ENCODE measurements at regions not wholly inside any gene's neighbourhood (a gene's known extent, or its start where the extent isn't known, plus 50 kb on each side); places are given as distances from the start of the nearest gene placed in this dataset.
"Not testable (repeated sequence)": the region's sequence is repeated elsewhere in the genome, so short reads cannot be mapped to it uniquely, and the experiment has no call there.

DNA sequence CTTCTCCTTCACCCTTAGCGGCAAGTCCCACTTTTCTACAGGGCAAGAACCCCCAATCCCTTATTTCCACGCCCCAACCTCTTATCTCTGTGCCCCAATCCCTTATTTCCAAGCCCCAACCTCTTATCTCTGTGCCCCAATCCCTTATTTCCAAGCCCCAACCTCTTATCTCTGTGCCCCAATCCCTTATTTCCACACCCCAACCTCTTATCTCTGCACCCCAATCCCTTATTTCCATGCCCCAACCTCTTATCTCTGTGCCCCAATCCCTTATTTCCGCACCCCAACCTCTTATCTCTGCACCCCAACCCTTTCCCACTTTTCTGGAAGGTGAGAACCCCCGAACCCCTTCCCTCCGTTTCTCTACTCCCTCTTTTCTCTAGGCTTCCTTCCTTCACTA, 116.1 kb upstream of the GJE1 start:
- H3K27me3 ChIP-seq (ENCODE audit: low read depth, low read length); H3K4me1 ChIP-seq (ENCODE audit: control insufficient read depth in 1 of 2, insufficient read depth in 2 of 2, low read length in 2 of 2); H3K36me3 ChIP-seq (ENCODE audit: control insufficient read depth in 1 of 2, insufficient read depth in 2 of 2, low read length in 2 of 2); H3K9me3 ChIP-seq (ENCODE audit: control insufficient read depth in 1 of 2, low read length in 2 of 2); H3K27ac ChIP-seq (ENCODE audit: low read length); H3K4me3 ChIP-seq (ENCODE audit: low read depth in 1 of 2, low read length in 2 of 2): not testable (repeated sequence)

DNA sequence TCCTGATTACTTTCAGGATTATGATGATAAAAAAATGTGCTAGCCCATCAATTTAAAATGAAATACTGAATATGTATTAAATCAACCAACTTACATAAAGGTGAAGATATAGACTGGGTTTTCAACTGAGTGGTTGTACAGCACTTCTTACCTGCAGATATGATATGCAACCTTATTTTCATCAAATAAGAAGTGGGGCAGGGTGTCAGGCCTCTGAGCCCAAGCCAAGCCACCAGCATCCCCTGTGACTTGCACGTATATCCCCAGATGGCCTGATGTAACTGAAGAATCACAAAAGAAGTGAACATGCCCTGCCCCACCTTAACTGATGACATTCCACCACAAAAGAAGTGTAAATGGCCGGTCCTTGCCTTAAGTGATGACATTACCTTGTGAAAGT, 117.3 kb upstream of the GJE1 start:
- not testable (repeated sequence) for H3K36me3 ChIP-seq (ENCODE audit: control insufficient read depth in 1 of 2, insufficient read depth in 2 of 2, low read length in 2 of 2); H3K4me1 ChIP-seq (ENCODE audit: control insufficient read depth in 1 of 2, insufficient read depth in 2 of 2, low read length in 2 of 2); H3K27me3 ChIP-seq (ENCODE audit: low read depth, low read length); H3K4me3 ChIP-seq (ENCODE audit: low read depth in 1 of 2, low read length in 2 of 2); H3K9me3 ChIP-seq (ENCODE audit: control insufficient read depth in 1 of 2, low read length in 2 of 2); H3K27ac ChIP-seq (ENCODE audit: low read length)

DNA sequence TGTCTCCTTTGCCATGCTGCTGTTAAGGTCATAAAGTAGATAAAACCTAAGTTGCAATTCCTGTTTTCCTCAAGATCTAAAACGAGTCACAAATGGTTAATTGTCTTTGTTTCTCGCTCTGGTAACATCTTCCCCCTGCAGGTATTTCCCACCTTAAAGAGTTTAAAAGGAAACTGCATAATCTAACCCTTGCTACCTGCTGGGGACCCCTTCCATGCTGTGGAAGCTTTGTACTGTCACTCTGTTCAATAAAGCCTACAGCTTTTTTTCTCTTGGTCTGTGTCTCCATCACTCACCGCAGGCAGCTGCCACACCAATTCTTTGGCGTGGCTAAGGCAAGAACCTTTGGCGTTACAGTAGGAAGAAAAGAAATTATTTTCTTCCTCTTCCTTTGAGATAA, 117.7 kb upstream of the GJE1 start:
- H3K27ac ChIP-seq (ENCODE audit: low read length) = no peak overlapping the region
- no peaks in the 10 kb centered on the region for H3K27me3 ChIP-seq (ENCODE audit: low read depth, low read length)
- H3K36me3 ChIP-seq (ENCODE audit: control insufficient read depth in 1 of 2, insufficient read depth in 2 of 2, low read length in 2 of 2) = no peaks in the 10 kb centered on the region
- H3K4me3 ChIP-seq (ENCODE audit: low read depth in 1 of 2, low read length in 2 of 2) = no peak overlapping the region
- no peaks in the 10 kb centered on the region for H3K4me1 ChIP-seq (ENCODE audit: control insufficient read depth in 1 of 2, insufficient read depth in 2 of 2, low read length in 2 of 2)
- no peaks in the 10 kb centered on the region for H3K9me3 ChIP-seq (ENCODE audit: control insufficient read depth in 1 of 2, low read length in 2 of 2)

DNA sequence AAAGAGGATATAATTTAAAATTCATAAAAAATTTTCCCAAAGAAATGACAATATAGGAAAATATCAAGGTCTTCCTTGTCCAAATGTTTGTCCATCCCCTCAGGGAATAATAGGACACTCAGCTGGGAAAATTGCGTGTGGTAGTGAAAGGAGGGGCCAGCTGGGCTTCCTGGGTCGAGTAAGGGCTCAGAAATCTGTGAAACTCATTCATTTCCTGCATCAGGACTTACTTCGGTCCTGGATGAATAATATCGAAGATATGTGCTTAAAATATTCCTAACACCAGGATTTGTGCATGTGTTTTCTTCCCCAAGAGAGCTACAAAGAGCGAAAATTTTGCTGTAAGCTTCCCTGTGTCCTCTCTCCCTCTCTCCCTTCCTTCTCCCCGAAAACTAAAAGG, 118.2 kb upstream of the GJE1 start:
- Histone ChIP-seq H3K9me3 (ENCODE audit: control insufficient read depth in 1 of 2, low read length in 2 of 2) (no peaks in the 10 kb centered on the region), H3K36me3 (ENCODE audit: control insufficient read depth in 1 of 2, insufficient read depth in 2 of 2, low read length in 2 of 2) (no peaks in the 10 kb centered on the region), H3K4me1 (ENCODE audit: control insufficient read depth in 1 of 2, insufficient read depth in 2 of 2, low read length in 2 of 2) (no peaks in the 10 kb centered on the region), H3K27ac (ENCODE audit: low read length) (no peak overlapping the region), H3K27me3 (ENCODE audit: low read depth, low read length) (no peaks in the 10 kb centered on the region), H3K4me3 (ENCODE audit: low read depth in 1 of 2, low read length in 2 of 2) (no peak overlapping the region)

DNA sequence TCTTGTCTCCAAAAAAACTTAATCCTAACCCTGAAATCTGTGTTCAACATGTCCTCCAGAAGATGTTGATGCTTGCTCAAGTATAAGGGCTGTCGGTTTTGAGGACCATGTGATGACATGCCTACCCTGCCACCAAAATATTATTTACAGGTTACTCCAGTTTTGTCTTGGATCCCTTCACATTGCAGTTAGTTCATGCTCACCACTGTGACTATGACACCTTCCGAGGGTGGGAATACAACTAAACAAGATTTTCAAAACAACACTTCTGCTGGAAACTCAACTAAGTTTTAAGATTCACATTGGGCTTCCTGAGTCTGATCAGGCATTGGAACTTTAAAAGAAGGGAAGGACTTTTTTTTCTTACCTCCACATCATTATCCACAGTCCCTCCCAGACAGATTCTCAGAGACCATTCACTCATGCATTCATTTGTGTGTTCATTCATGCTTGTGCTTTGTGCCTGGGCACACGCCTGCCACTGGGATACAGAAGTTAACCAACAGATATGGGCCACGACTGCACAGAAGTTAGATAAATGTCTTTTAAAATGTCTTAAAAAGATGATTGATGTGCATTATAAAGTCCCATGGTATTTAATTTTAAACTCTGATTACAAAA, 118.7 kb upstream of the GJE1 start:
- Histone ChIP-seq H3K27ac (ENCODE audit: low read length) (no peak overlapping the region), H3K36me3 (ENCODE audit: control insufficient read depth in 1 of 2, insufficient read depth in 2 of 2, low read length in 2 of 2) (no peaks in the 10 kb centered on the region), H3K4me1 (ENCODE audit: control insufficient read depth in 1 of 2, insufficient read depth in 2 of 2, low read length in 2 of 2) (no peaks in the 10 kb centered on the region), H3K27me3 (ENCODE audit: low read depth, low read length) (no peaks in the 10 kb centered on the region), H3K4me3 (ENCODE audit: low read depth in 1 of 2, low read length in 2 of 2) (no peak overlapping the region), H3K9me3 (ENCODE audit: control insufficient read depth in 1 of 2, low read length in 2 of 2) (no peaks in the 10 kb centered on the region)

DNA sequence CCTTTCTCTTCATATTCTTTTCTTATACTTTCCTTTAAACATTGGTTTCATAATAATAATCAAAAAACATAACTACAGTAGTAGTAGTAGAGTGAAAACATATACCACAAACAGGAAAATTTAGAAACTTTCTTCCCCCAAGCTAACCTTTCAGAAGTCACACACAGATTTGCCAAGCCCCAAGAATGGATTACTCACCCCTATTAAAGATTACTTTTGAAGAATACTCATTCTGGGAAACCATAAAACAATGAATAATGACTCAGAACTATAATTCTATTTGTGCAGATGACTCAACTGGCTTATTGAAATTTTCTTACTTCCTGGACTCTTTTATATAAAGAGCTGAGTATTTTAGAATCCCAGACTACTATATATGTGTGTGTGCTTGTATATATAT, 119.4 kb upstream of the GJE1 start:
- H3K9me3 ChIP-seq (ENCODE audit: control insufficient read depth in 1 of 2, low read length in 2 of 2) = no peaks in the 10 kb centered on the region
- H3K27me3 ChIP-seq (ENCODE audit: low read depth, low read length) = no peaks in the 10 kb centered on the region
- no peak overlapping the region for H3K27ac ChIP-seq (ENCODE audit: low read length)
- no peaks in the 10 kb centered on the region for H3K36me3 ChIP-seq (ENCODE audit: control insufficient read depth in 1 of 2, insufficient read depth in 2 of 2, low read length in 2 of 2)
- H3K4me1 ChIP-seq (ENCODE audit: control insufficient read depth in 1 of 2, insufficient read depth in 2 of 2, low read length in 2 of 2) = no peaks in the 10 kb centered on the region
- H3K4me3 ChIP-seq (ENCODE audit: low read depth in 1 of 2, low read length in 2 of 2) = no peak overlapping the region

DNA sequence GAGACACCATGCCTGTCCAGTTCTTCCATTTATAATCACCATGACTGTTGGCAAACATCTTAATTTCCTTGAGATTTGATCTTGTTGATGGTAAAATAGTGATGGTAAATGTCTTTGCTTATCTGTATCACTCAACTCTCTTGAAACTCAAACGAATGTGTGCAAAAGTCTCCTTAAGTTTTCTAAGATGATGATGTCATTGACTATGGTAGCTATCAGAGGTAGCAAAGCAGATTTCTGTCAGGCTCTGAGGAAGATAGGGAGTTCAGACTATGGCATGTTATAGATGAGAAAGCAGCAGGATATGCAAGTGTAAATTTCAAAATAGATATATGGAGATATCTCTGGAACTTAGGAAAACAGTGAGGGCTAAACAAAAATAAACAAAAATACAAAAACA, 121.0 kb upstream of the GJE1 start:
- Histone ChIP-seq H3K36me3 (ENCODE audit: control insufficient read depth in 1 of 2, insufficient read depth in 2 of 2, low read length in 2 of 2) (no peaks in the 10 kb centered on the region), H3K27ac (ENCODE audit: low read length) (no peak overlapping the region), H3K9me3 (ENCODE audit: control insufficient read depth in 1 of 2, low read length in 2 of 2) (peaks cover 0 to 3% of the 10 kb centered on the region in 2 donors), H3K27me3 (ENCODE audit: low read depth, low read length) (no peaks in the 10 kb centered on the region), H3K4me1 (ENCODE audit: control insufficient read depth in 1 of 2, insufficient read depth in 2 of 2, low read length in 2 of 2) (no peaks in the 10 kb centered on the region), H3K4me3 (ENCODE audit: low read depth in 1 of 2, low read length in 2 of 2) (no peak overlapping the region)

DNA sequence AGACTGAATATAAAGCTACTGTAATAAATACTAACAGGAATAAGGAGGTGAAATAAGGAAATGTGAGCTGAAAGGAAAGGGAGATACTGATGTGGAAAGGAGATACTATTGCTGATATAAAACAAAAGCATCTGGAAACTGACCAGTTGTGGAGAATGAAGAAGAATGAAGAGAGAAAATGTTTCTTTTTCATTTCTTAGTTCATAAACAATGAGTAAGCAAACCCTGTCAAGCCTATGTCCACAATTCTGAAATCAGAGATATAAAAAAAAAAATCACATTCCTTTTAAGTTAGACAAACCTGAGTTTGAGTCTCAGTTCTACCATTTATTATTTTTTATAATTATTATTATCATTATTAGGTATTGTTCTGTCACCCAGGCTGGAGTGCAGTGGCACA, 121.6 kb upstream of the GJE1 start:
- Histone ChIP-seq H3K27ac (ENCODE audit: low read length) (no peak overlapping the region), H3K4me1 (ENCODE audit: control insufficient read depth in 1 of 2, insufficient read depth in 2 of 2, low read length in 2 of 2) (no peaks in the 10 kb centered on the region), H3K36me3 (ENCODE audit: control insufficient read depth in 1 of 2, insufficient read depth in 2 of 2, low read length in 2 of 2) (no peaks in the 10 kb centered on the region)

DNA sequence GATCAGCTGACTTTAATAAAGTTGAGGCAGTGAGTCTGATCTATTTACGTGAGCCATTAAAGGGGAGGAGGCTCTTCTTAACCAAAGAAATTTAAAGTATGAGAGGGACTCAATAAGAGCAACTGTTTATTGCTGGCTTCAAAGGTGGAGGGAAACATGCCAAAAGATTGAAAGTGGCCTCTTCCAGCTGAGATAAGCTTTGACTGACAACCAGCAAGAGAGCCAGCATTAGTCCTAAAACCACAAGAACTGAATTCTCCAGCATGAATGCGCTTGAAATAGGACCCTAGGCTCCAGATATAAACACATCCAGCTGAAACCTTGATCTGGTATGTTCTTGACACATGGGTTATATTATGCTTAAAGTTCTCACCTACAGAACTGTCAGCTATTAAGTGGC, 123.1 kb upstream of the GJE1 start:
- Histone ChIP-seq H3K36me3 (ENCODE audit: control insufficient read depth in 1 of 2, insufficient read depth in 2 of 2, low read length in 2 of 2) (no peaks in the 10 kb centered on the region), H3K4me1 (ENCODE audit: control insufficient read depth in 1 of 2, insufficient read depth in 2 of 2, low read length in 2 of 2) (no peaks in the 10 kb centered on the region), H3K9me3 (ENCODE audit: control insufficient read depth in 1 of 2, low read length in 2 of 2) (peaks cover 0 to 3% of the 10 kb centered on the region in 2 donors), H3K27ac (ENCODE audit: low read length) (no peak overlapping the region), H3K4me3 (ENCODE audit: low read depth in 1 of 2, low read length in 2 of 2) (no peak overlapping the region), H3K27me3 (ENCODE audit: low read depth, low read length) (no peaks in the 10 kb centered on the region)

More for the DNA sequence above, 121.6 kb upstream of the GJE1 start:
- no peak overlapping the region for H3K4me3 ChIP-seq (ENCODE audit: low read depth in 1 of 2, low read length in 2 of 2)
- no peaks in the 10 kb centered on the region for H3K27me3 ChIP-seq (ENCODE audit: low read depth, low read length)
- peaks cover 0 to 3% of the 10 kb centered on the region in 2 donors for H3K9me3 ChIP-seq (ENCODE audit: control insufficient read depth in 1 of 2, low read length in 2 of 2)

DNA sequence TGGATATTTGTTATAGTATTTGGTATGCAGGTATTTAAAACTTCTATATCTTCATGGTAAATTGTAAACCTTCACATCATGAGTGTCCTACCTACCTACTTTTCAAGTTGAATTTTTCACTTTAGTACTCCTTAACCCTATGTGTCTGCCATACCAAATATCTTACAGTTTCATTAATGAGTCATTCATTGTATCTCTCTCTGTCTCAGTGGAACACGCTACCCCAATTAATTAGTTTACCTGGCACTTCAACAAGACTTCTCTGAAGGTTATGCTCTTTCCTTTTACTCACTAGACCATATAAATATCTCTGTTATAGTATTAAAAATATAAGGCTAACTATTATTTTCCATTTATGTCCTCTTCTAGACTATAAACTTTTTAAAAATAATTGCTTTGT, 123.9 kb upstream of the GJE1 start:
- H3K27me3 ChIP-seq (ENCODE audit: low read depth, low read length) = no peaks in the 10 kb centered on the region
- H3K27ac ChIP-seq (ENCODE audit: low read length) = no peak overlapping the region
- peaks cover 0 to 3% of the 10 kb centered on the region in 2 donors for H3K9me3 ChIP-seq (ENCODE audit: control insufficient read depth in 1 of 2, low read length in 2 of 2)
- H3K4me1 ChIP-seq (ENCODE audit: control insufficient read depth in 1 of 2, insufficient read depth in 2 of 2, low read length in 2 of 2) = no peaks in the 10 kb centered on the region
- no peaks in the 10 kb centered on the region for H3K36me3 ChIP-seq (ENCODE audit: control insufficient read depth in 1 of 2, insufficient read depth in 2 of 2, low read length in 2 of 2)
- no peak overlapping the region for H3K4me3 ChIP-seq (ENCODE audit: low read depth in 1 of 2, low read length in 2 of 2)

DNA sequence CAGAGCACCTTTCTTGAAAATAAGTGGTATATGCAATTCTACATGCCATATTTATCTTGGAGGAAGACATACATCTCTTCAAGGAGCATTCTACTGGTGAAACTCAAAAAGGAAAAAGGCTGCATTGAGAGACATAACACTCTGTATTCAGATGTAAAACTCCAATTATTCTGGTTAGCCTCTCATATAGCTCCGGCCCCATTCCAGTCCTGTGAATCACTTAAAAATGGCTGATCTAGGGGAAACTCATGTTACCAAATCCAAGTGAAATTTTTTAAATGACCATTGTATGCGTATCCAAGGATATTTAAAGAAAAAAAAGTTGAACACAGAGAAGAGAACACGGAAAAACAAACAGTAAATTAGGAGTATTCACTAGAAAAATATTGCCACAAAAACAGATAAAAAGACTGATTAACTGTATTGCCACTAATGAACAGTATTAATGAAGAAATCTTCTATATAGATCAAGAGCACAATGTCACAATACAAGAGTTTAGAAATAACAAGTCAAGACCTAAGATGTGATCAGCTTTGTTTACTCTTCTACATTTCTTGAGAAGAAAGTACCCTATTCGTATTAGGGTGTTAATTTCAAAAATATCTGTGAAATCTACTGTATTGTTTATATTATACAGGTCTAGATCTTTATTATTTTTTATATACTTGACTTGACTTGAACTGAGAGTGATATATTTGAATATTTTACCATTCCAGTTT, 124.5 kb upstream of the GJE1 start:
- Histone ChIP-seq H3K4me3 (ENCODE audit: low read depth in 1 of 2, low read length in 2 of 2) (no peak overlapping the region), H3K4me1 (ENCODE audit: control insufficient read depth in 1 of 2, insufficient read depth in 2 of 2, low read length in 2 of 2) (no peaks in the 10 kb centered on the region), H3K27me3 (ENCODE audit: low read depth, low read length) (no peaks in the 10 kb centered on the region), H3K36me3 (ENCODE audit: control insufficient read depth in 1 of 2, insufficient read depth in 2 of 2, low read length in 2 of 2) (no peaks in the 10 kb centered on the region), H3K9me3 (ENCODE audit: control insufficient read depth in 1 of 2, low read length in 2 of 2) (peaks cover 0 to 3% of the 10 kb centered on the region in 2 donors), H3K27ac (ENCODE audit: low read length) (no peak overlapping the region)

DNA sequence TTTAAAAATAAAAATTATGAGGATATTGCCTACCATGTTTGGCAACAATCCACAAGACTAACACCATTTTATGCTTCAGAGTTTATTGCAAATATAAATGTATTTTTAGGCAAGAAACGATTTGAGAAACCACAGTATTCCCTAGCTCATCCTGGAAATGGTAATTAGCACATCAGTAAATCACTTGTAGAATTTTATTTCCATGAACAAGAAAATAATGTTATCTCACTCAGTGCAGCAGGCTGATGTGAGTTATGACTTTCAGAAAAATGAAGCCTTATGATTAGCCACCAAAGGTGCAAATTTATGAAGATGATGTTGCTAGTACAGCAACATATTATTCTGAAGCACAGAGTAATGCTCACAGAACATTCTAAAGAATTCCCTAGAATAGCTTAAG, 127.7 kb upstream of the GJE1 start:
- no peaks in the 10 kb centered on the region for H3K27me3 ChIP-seq (ENCODE audit: low read depth, low read length)
- H3K4me1 ChIP-seq (ENCODE audit: control insufficient read depth in 1 of 2, insufficient read depth in 2 of 2, low read length in 2 of 2) = no peaks in the 10 kb centered on the region
- H3K27ac ChIP-seq (ENCODE audit: low read length) = no peak overlapping the region
- peaks cover 0 to 3% of the 10 kb centered on the region in 2 donors for H3K9me3 ChIP-seq (ENCODE audit: control insufficient read depth in 1 of 2, low read length in 2 of 2)
- H3K36me3 ChIP-seq (ENCODE audit: control insufficient read depth in 1 of 2, insufficient read depth in 2 of 2, low read length in 2 of 2) = no peaks in the 10 kb centered on the region
- H3K4me3 ChIP-seq (ENCODE audit: low read depth in 1 of 2, low read length in 2 of 2) = no peak overlapping the region
